Mesendoderm (in vitro differentiated cells): ENCODE measurements at regions not wholly inside any gene's neighbourhood (a gene's known extent, or its start where the extent isn't known, plus 50 kb on each side); places are given as distances from the start of the nearest gene placed in this dataset.

Source experiments
- DNase-seq: peaks from one replicate; pipeline ENCODE4 v3.0.0; 2013
- H2AK5ac ChIP-seq: 2 replicates; pipeline ENCODE4 v1.6.1; 2013; ENCODE audit warnings: low read length, inconsistent platforms
- H2BK120ac ChIP-seq: 2 replicates; pipeline ENCODE4 v1.6.1; 2013; ENCODE audit warnings: low read depth, mild to moderate bottlenecking, low read length, moderate library complexity, mixed read lengths
- H2BK15ac ChIP-seq: replicated peaks from 2 replicates; pipeline ENCODE4 v1.6.1; 2013; ENCODE audit warnings: low read depth, mild to moderate bottlenecking, moderate library complexity
- H2BK5ac ChIP-seq: 2 replicates; pipeline ENCODE4 v1.6.1; 2013; ENCODE audit warnings: low read length, inconsistent platforms
- H3K18ac ChIP-seq: 2 replicates; pipeline ENCODE4 v1.6.1; 2013; ENCODE audit warnings: mild to moderate bottlenecking, low read length, mixed read lengths
- H3K23ac ChIP-seq: one replicate; pipeline ENCODE4 v1.6.1; 2013; ENCODE audit warnings: low read length
- H3K27ac ChIP-seq: 2 replicates; pipeline ENCODE4 v1.5.1; 2013; ENCODE audit warnings: low read depth, mild to moderate bottlenecking, inconsistent platforms, low read length, moderate library complexity
- H3K27me3 ChIP-seq: 2 replicates; pipeline ENCODE4 v1.6.1; 2013; ENCODE audit warnings: low read length, control low read depth, mild to moderate bottlenecking, inconsistent platforms; ENCODE audit not compliant: insufficient read depth, poor library complexity
- H3K36me3 ChIP-seq: 2 replicates; pipeline ENCODE4 v1.6.1; 2013; ENCODE audit warnings: low read length, inconsistent platforms; ENCODE audit not compliant: control insufficient read depth, insufficient read depth
- H3K4ac ChIP-seq: one replicate; pipeline ENCODE4 v1.6.1; 2013; ENCODE audit warnings: low read depth, mild to moderate bottlenecking, low read length, moderate library complexity
- H3K4me1 ChIP-seq: 2 replicates; pipeline ENCODE4 v1.6.1; 2013; ENCODE audit warnings: low read depth, low read length, inconsistent platforms; ENCODE audit not compliant: control insufficient read depth
- H3K4me2 ChIP-seq: 2 replicates; pipeline ENCODE4 v1.6.1; 2013; ENCODE audit warnings: low read length
- H3K4me3 ChIP-seq: 2 replicates; pipeline ENCODE4 v1.5.1; 2013; ENCODE audit warnings: mild to moderate bottlenecking, low read length
- H3K56ac ChIP-seq: one replicate; pipeline ENCODE4 v1.6.1; 2013; ENCODE audit warnings: low read length
- H3K79me1 ChIP-seq: 2 replicates; pipeline ENCODE4 v1.6.1; 2013; ENCODE audit warnings: low read length, inconsistent platforms
- H3K79me2 ChIP-seq: 2 replicates; pipeline ENCODE4 v1.6.1; 2013; ENCODE audit warnings: mild to moderate bottlenecking, low read length; ENCODE audit not compliant: control insufficient read depth, insufficient read depth
- H3K9ac ChIP-seq: 2 replicates; pipeline ENCODE4 v1.6.1; 2013; ENCODE audit warnings: low read length, inconsistent platforms
- H4K5ac ChIP-seq: one replicate; pipeline ENCODE4 v1.6.1; 2013; ENCODE audit warnings: low read length
- H4K8ac ChIP-seq: one replicate; pipeline ENCODE4 v1.6.1; 2013; ENCODE audit warnings: low read depth, mild to moderate bottlenecking, control low read depth, low read length, moderate library complexity
- WGBS: extraction: QIAGEN DNeasy Blood & Tissue Kit; methylation state at CpG from one replicate; pipeline ENCODE4 v1.1.7; 2013; ENCODE audit warnings: low lambda C conversion rate, missing lambda C conversion rate; ENCODE audit not compliant: insufficient coverage; ENCODE audit errors: extremely low coverage; 5-methylcytosine and 5-hydroxymethylcytosine counted together

DNA sequence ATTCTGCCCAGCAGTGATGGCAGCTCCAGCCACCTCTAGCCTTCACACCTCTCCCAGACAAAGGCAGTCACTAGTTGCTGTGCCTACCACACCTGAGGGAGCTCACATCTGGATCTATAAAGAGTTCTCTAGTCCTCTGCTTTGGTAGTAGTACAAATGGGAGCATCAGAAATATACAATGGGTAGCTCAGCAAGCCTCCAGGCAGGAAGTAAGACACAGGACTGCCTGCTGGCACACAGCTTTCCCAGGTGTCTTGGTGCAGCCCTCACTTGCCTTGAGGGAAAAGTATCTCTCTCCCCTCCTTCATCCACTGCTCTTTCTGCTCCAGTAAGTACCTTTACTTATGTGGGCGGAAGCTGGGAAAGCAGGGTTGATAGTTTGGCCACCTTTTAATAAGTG lies 212.9 kb upstream of the SLC7A11 start:
- Histone ChIP-seq H3K79me2 (no peaks in the 10 kb centered on the region), H3K4me3 (no peak overlapping the region), H3K18ac (no peak overlapping the region), H2AK5ac (no peak overlapping the region), H3K23ac (no peak overlapping the region), H3K27me3 (no peaks in the 10 kb centered on the region), H2BK15ac (no peak overlapping the region), H3K27ac (no peak overlapping the region), H2BK120ac (no peak overlapping the region), H3K56ac (no peak overlapping the region), H3K9ac (no peak overlapping the region), H3K79me1 (no peaks in the 10 kb centered on the region), H3K4ac (no peak overlapping the region), H3K4me2 (no peak overlapping the region), H4K8ac (no peak overlapping the region), H3K36me3 (no peaks in the 10 kb centered on the region), H2BK5ac (no peak overlapping the region), H3K4me1 (no peaks in the 10 kb centered on the region), H4K5ac (no peak overlapping the region)
- peak; percentile 23 for DNase-seq
- WGBS, result no CpG with 5 or more reads among the region's 1 CpG

GRCh38 chr4:138452826-138453225 lies 210.7 kb upstream of the SLC7A11 start:
- H3K23ac ChIP-seq, result no peak overlapping the region
- H3K36me3 ChIP-seq, result no peaks in the 10 kb centered on the region
- no peak overlapping the region for H3K4me2 ChIP-seq
- H2AK5ac ChIP-seq, result no peak overlapping the region
- no peak overlapping the region for H3K27ac ChIP-seq
- H3K4ac ChIP-seq, result peak overlapping the region; percentile 3
- H2BK5ac ChIP-seq, result no peak overlapping the region
- no peak overlapping the region for H2BK120ac ChIP-seq
- no peak overlapping the region for H3K56ac ChIP-seq
- no peak overlapping the region for H4K5ac ChIP-seq
- no CpG with 5 or more reads among the region's 2 CpGs for WGBS
- no peak overlapping the region for H2BK15ac ChIP-seq
- H4K8ac ChIP-seq, result no peak overlapping the region
- no peak overlapping the region for H3K18ac ChIP-seq
- H3K4me1 ChIP-seq, result no peaks in the 10 kb centered on the region
- no peak overlapping the region for H3K4me3 ChIP-seq
- H3K79me1 ChIP-seq, result no peaks in the 10 kb centered on the region
- H3K79me2 ChIP-seq, result no peaks in the 10 kb centered on the region
- H3K9ac ChIP-seq, result no peak overlapping the region
- H3K27me3 ChIP-seq, result no peaks in the 10 kb centered on the region
- no peak for DNase-seq

- Histone ChIP-seq H3K79me1 (no peaks in the 10 kb centered on the region), H2BK120ac (no peak overlapping the region), H3K9ac (no peak overlapping the region), H4K8ac (no peak overlapping the region), H3K18ac (no peak overlapping the region), H4K5ac (no peak overlapping the region), H3K23ac (no peak overlapping the region), H3K27me3 (no peaks in the 10 kb centered on the region), H3K27ac (no peak overlapping the region), H2AK5ac (no peak overlapping the region), H3K4ac (no peak overlapping the region), H2BK5ac (no peak overlapping the region), H3K4me1 (no peaks in the 10 kb centered on the region), H3K79me2 (no peaks in the 10 kb centered on the region), H3K36me3 (no peaks in the 10 kb centered on the region), H3K4me3 (no peak overlapping the region), H2BK15ac (no peak overlapping the region), H3K56ac (no peak overlapping the region), H3K4me2 (no peak overlapping the region)
- DNase-seq, result no peak
- WGBS, result no CpG with 5 or more reads among the region's 1 CpG
Measured at GRCh38 chr4:138451276-138451663, 209.1 kb upstream of the SLC7A11 start.

GRCh38 chr4:138450546-138451275 lies 208.6 kb upstream of the SLC7A11 start:
- Histone ChIP-seq H3K4me1 (no peaks in the 10 kb centered on the region), H3K36me3 (no peaks in the 10 kb centered on the region), H2BK15ac (no peak overlapping the region), H3K4me3 (no peak overlapping the region), H4K8ac (no peak overlapping the region), H3K79me1 (no peaks in the 10 kb centered on the region), H3K4me2 (no peak overlapping the region), H2BK120ac (no peak overlapping the region), H3K23ac (no peak overlapping the region), H3K56ac (no peak overlapping the region), H3K27ac (no peak overlapping the region), H4K5ac (no peak overlapping the region), H2AK5ac (no peak overlapping the region), H3K79me2 (no peaks in the 10 kb centered on the region), H3K9ac (no peak overlapping the region), H2BK5ac (no peak overlapping the region), H3K27me3 (no peaks in the 10 kb centered on the region), H3K4ac (no peak overlapping the region), H3K18ac (no peak overlapping the region)
- WGBS, result no CpG with 5 or more reads among the region's 3 CpGs
- no peak for DNase-seq

DNA sequence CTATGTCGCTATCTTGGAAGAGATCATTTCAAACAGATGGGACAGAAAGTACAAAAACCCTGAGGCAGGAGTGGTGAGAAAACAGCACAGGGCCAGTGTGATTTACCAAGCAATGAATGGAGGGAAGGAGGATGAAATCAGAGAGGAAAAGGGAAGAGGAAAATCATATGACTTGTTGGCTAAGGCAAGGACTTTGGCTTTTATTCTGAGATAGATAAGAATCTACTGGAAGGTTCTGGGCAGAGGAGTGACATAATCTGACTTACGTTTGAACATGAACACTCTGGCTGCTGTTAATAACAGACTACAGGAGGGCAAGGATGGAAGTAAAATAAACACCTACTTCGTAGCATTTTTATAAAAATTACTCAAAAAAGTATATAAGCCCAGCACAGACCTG lies 207.8 kb upstream of the SLC7A11 start:
- no peak overlapping the region for H3K9ac ChIP-seq
- H3K4ac ChIP-seq, result no peak overlapping the region
- no peak overlapping the region for H2BK5ac ChIP-seq
- H3K79me1 ChIP-seq, result no peaks in the 10 kb centered on the region
- no peak overlapping the region for H2BK120ac ChIP-seq
- H3K56ac ChIP-seq, result no peak overlapping the region
- DNase-seq, result no peak
- no peak overlapping the region for H3K4me2 ChIP-seq
- H3K18ac ChIP-seq, result no peak overlapping the region
- no peak overlapping the region for H4K5ac ChIP-seq
- H3K4me1 ChIP-seq, result no peaks in the 10 kb centered on the region
- no peak overlapping the region for H2BK15ac ChIP-seq
- no peak overlapping the region for H2AK5ac ChIP-seq
- H3K79me2 ChIP-seq, result no peaks in the 10 kb centered on the region
- H3K36me3 ChIP-seq, result no peaks in the 10 kb centered on the region
- H4K8ac ChIP-seq, result no peak overlapping the region
- H3K27me3 ChIP-seq, result no peaks in the 10 kb centered on the region
- H3K27ac ChIP-seq, result no peak overlapping the region
- no CpG with 5 or more reads among the region's 3 CpGs for WGBS
- H3K23ac ChIP-seq, result no peak overlapping the region
- H3K4me3 ChIP-seq, result no peak overlapping the region

DNA sequence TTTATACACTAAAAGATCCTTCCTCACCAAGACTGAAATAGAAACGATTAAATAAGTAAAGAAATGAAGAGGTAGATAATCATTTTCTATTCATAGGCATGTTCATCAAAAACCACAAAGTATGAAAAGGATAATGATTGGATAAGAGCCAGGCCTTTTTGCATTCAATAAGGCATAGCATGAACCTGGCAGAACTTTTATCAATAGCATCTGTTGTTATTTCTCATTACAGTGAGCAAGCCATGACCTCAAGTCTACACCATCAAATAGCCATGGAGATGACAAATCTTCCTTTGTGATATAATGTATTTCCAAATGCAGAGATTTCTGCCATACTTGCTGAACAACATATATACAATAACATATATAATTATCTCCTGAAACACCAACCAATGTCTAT lies 206.0 kb upstream of the SLC7A11 start:
- H3K79me2 ChIP-seq, result no peaks in the 10 kb centered on the region
- no peak overlapping the region for H4K5ac ChIP-seq
- H2BK5ac ChIP-seq, result no peak overlapping the region
- H3K27me3 ChIP-seq, result no peaks in the 10 kb centered on the region
- H3K36me3 ChIP-seq, result no peaks in the 10 kb centered on the region
- H3K79me1 ChIP-seq, result no peaks in the 10 kb centered on the region
- no peak overlapping the region for H3K56ac ChIP-seq
- no peak overlapping the region for H3K9ac ChIP-seq
- H3K18ac ChIP-seq, result no peak overlapping the region
- H3K4me1 ChIP-seq, result no peaks in the 10 kb centered on the region
- H3K4ac ChIP-seq, result no peak overlapping the region
- H2AK5ac ChIP-seq, result no peak overlapping the region
- no peak overlapping the region for H3K23ac ChIP-seq
- H4K8ac ChIP-seq, result no peak overlapping the region
- no peak for DNase-seq
- no peak overlapping the region for H2BK120ac ChIP-seq
- no peak overlapping the region for H3K27ac ChIP-seq
- no CpG with 5 or more reads among the region's 1 CpG for WGBS
- H3K4me2 ChIP-seq, result no peak overlapping the region
- H2BK15ac ChIP-seq, result no peak overlapping the region
- H3K4me3 ChIP-seq, result no peak overlapping the region
